Kidney (tissue), 13 donors: ENCODE measurements at regions not wholly inside any gene's neighbourhood (a gene's known extent, or its start where the extent isn't known, plus 50 kb on each side); places are given as distances from the start of the nearest gene placed in this dataset.

Experiments used
- DNase-seq, 5 donors: peaks; one replicate each; pipeline ENCODE4 v3.0.0-alpha.2; 2013 to 2020
- FAIRE-seq: peaks from 2 replicates; lab custom pipeline; 2012; peaks lifted over from hg19 to GRCh38; lab: Jason Lieb, UNC
- H3K27ac ChIP-seq, 2 donors: one replicate each; pipeline ENCODE4 v1.7.0; 2013; ENCODE audit warnings: low read depth in 2 of 2, low read length in 2 of 2, inconsistent platforms in 1 of 2
- H3K27me3 ChIP-seq: one replicate; pipeline ENCODE4 v1.7.1; 2013; ENCODE audit warnings: low read length, inconsistent platforms; ENCODE audit not compliant: control insufficient read depth, insufficient read depth
- H3K36me3 ChIP-seq, 3 donors: one replicate each; pipeline versions ENCODE4 v1.7.0 to v1.7.1; 2013; ENCODE audit warnings: low read length in 3 of 3, control low read depth in 1 of 3, inconsistent platforms in 1 of 3; ENCODE audit not compliant: insufficient read depth in 3 of 3, control insufficient read depth in 2 of 3
- H3K4me1 ChIP-seq, 3 donors: one replicate each; pipeline versions ENCODE4 v1.7.0 to v1.7.1; 2013; ENCODE audit warnings: low read length in 3 of 3, inconsistent platforms in 1 of 3, low read depth in 1 of 3; ENCODE audit not compliant: control insufficient read depth in 2 of 3, insufficient read depth in 2 of 3
- H3K4me3 ChIP-seq, 3 donors: one replicate each; pipeline versions ENCODE4 v1.7.0 to v1.8.1; 2013; ENCODE audit warnings: low read length in 3 of 3, control low read depth in 1 of 3, inconsistent platforms in 1 of 3
- H3K9ac ChIP-seq, 3 donors: one replicate each; pipeline versions ENCODE4 v1.7.0 to v1.7.1; 2013; ENCODE audit warnings: low read length in 3 of 3, control low read depth in 1 of 3, inconsistent platforms in 1 of 3
- H3K9me3 ChIP-seq, 3 donors: one replicate each; pipeline versions ENCODE4 v1.7.0 to v1.7.1; 2013; ENCODE audit warnings: low read length in 3 of 3, control low read depth in 1 of 3, inconsistent platforms in 1 of 3; ENCODE audit not compliant: control insufficient read depth in 2 of 3, insufficient read depth in 1 of 3
- intact Hi-C: fragments of 100-400 bp; cut with DNase I; formaldehyde crosslinking; loops from one replicate; pipeline ENCODE4 v1.11.1; 2022
- TF ChIP-seq, protein P1 (sequence below): IDR thresholded peaks from 3 replicates; pipeline ENCODE4 v1.5.1; 2012; ENCODE audit warnings: mild to moderate bottlenecking, moderate library complexity, borderline replicate concordance; ENCODE audit not compliant: insufficient read depth; ENCODE audit errors: extremely low read depth
- donor health status: control.
- donor health status: control.
- donor health status: control.
- donor health status: control.
- donor health status: control.
- donor health status: DM: yes; HTN: yes; CAD: no.
- donor health status: Normal renal cell carcinoma (clear cell type).

- Histone ChIP-seq H3K36me3 (no peaks in the 10 kb centered on the region), H3K27ac (no peak overlapping the region), H3K27me3 (no peaks in the 10 kb centered on the region), H3K4me1 (no peaks in the 10 kb centered on the region), H3K9ac (no peak overlapping the region), H3K4me3 (no peak overlapping the region), H3K9me3 (peaks cover 0 to 3% (median 0%) of the 10 kb centered on the region in 3 donors)
- intact Hi-C loops = no loop called here
- peak in 2 of 5 donors; percentile 2 to 22 for DNase-seq
- FAIRE-seq = no peak
- TF ChIP-seq, protein P1, sequence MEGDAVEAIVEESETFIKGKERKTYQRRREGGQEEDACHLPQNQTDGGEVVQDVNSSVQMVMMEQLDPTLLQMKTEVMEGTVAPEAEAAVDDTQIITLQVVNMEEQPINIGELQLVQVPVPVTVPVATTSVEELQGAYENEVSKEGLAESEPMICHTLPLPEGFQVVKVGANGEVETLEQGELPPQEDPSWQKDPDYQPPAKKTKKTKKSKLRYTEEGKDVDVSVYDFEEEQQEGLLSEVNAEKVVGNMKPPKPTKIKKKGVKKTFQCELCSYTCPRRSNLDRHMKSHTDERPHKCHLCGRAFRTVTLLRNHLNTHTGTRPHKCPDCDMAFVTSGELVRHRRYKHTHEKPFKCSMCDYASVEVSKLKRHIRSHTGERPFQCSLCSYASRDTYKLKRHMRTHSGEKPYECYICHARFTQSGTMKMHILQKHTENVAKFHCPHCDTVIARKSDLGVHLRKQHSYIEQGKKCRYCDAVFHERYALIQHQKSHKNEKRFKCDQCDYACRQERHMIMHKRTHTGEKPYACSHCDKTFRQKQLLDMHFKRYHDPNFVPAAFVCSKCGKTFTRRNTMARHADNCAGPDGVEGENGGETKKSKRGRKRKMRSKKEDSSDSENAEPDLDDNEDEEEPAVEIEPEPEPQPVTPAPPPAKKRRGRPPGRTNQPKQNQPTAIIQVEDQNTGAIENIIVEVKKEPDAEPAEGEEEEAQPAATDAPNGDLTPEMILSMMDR = no peak
Observed at GRCh38 chr22:49296561-49296960, 531.1 kb downstream of the BRD1 start.

DNA sequence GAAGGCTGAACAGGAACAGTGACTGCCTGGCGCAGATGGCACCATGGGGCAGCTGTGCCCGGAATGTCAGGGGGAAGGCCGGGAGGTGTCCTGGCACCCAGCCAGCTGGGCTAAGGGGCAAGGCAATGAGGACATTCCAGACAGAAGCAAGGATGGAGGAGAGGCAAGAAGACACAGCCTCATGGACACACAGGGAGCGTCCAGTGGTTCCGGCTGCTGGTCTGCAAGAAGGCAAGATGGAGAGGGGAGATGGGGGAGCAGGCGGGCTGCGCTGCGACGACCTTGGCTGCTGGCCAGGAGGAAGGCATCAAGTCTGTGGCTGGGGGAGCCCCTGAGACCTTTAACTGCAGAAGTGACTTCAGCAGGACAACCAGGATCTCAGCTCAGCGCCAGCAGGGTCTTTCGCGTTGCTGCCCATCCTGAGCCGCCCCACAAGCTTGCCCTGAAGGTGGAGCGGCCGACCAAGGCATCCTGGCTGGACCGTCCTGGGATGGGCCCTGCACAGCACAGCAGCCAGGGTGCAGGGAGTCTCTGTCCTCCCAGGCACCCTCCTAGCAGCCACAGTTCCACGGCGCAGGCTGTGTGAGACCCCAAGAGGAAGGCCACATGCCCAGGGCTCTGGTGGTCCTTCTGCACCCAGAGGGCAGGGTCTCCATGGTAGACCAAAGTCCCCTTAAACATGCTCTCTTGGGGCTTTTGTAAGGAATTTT lies 531.7 kb downstream of the BRD1 start:
- Histone ChIP-seq H3K27me3 (no peaks in the 10 kb centered on the region), H3K27ac (no peak overlapping the region), H3K4me1 (no peaks in the 10 kb centered on the region), H3K36me3 (no peaks in the 10 kb centered on the region), H3K9ac (no peak overlapping the region), H3K9me3 (peaks cover 0 to 3% (median 0%) of the 10 kb centered on the region in 3 donors), H3K4me3 (no peak overlapping the region)
- TF ChIP-seq, protein P1 = no peak
- FAIRE-seq = no peak
- intact Hi-C loops = no loop called here
- DNase-seq = peak in 2 of 5 donors; percentile 4 to 24

DNA sequence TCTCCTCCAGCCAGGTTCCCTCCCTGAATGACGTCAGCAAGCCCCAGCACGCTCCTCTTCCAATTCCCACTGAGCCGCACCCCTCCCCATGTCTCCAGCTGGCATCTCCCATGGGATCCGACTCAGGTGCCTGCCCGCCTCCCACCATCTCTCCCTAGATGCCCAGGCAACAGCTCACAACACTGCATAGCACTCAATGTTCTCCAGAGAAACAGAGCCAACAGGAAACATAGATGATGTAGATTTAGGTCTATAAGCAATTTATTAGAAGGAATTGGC lies 532.3 kb downstream of the BRD1 start:
- no peaks in the 10 kb centered on the region for H3K27me3 ChIP-seq
- no peaks in the 10 kb centered on the region for H3K36me3 ChIP-seq
- no peak overlapping the region for H3K4me3 ChIP-seq
- TF ChIP-seq, protein P1 = no peak
- peak in 1 of 5 donors; percentile 16 for DNase-seq
- H3K27ac ChIP-seq = no peak overlapping the region
- no peaks in the 10 kb centered on the region for H3K4me1 ChIP-seq
- intact Hi-C loops = no loop called here
- H3K9ac ChIP-seq = no peak overlapping the region
- FAIRE-seq = no peak
- peaks cover 0 to 3% (median 0%) of the 10 kb centered on the region in 3 donors for H3K9me3 ChIP-seq
